AG09309 (cell line): ENCODE measurements at regions not wholly inside any gene's neighbourhood (a gene's known extent, or its start where the extent isn't known, plus 50 kb on each side); places are given as distances from the start of the nearest gene placed in this dataset.
"Not testable (repeated sequence)": the region's sequence is repeated elsewhere in the genome, so short reads cannot be mapped to it uniquely, and the experiment has no call there.

Source experiments
- DNase-seq: peaks from one replicate; pipeline ENCODE4 v3.0.0-alpha.2; 2010; ENCODE audit warnings: low read depth
- H3K4me3 ChIP-seq: 2 replicates; pipeline ENCODE4 v1.5.1; 2011; ENCODE audit warnings: mild to moderate bottlenecking, low read depth, low read length, moderate library complexity; ENCODE audit not compliant: control insufficient read depth
- TF ChIP-seq, protein P1 (sequence below): IDR thresholded peaks from 2 replicates; pipeline ENCODE4 v1.5.1; 2011; ENCODE audit warnings: mild to moderate bottlenecking, low read depth, low read length, inconsistent platforms; ENCODE audit not compliant: insufficient read depth, control insufficient read depth; ENCODE audit errors: missing control alignments

DNA sequence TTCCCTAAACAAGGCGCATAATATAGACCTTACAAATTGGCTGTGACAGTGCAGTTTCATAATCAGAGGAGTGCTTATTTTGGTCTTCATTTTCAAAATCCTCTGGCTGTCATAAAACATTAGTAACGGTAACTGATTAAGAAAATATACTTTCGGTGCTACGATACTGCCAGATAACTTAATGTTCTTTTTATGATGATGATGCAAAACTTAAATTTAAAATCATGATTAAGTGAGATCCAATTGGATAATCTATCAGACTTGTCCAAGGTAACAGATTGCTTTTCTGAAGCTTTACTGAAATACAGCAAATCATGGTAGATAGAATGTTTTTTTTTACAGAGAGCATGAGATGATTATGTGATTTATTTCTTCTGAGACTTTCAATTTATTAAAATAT is 364.2 kb upstream of the CNTN3 start:
- no peak for DNase-seq
- no peak overlapping the region for H3K4me3 ChIP-seq
- TF ChIP-seq, protein P1, sequence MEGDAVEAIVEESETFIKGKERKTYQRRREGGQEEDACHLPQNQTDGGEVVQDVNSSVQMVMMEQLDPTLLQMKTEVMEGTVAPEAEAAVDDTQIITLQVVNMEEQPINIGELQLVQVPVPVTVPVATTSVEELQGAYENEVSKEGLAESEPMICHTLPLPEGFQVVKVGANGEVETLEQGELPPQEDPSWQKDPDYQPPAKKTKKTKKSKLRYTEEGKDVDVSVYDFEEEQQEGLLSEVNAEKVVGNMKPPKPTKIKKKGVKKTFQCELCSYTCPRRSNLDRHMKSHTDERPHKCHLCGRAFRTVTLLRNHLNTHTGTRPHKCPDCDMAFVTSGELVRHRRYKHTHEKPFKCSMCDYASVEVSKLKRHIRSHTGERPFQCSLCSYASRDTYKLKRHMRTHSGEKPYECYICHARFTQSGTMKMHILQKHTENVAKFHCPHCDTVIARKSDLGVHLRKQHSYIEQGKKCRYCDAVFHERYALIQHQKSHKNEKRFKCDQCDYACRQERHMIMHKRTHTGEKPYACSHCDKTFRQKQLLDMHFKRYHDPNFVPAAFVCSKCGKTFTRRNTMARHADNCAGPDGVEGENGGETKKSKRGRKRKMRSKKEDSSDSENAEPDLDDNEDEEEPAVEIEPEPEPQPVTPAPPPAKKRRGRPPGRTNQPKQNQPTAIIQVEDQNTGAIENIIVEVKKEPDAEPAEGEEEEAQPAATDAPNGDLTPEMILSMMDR = no peak

DNA sequence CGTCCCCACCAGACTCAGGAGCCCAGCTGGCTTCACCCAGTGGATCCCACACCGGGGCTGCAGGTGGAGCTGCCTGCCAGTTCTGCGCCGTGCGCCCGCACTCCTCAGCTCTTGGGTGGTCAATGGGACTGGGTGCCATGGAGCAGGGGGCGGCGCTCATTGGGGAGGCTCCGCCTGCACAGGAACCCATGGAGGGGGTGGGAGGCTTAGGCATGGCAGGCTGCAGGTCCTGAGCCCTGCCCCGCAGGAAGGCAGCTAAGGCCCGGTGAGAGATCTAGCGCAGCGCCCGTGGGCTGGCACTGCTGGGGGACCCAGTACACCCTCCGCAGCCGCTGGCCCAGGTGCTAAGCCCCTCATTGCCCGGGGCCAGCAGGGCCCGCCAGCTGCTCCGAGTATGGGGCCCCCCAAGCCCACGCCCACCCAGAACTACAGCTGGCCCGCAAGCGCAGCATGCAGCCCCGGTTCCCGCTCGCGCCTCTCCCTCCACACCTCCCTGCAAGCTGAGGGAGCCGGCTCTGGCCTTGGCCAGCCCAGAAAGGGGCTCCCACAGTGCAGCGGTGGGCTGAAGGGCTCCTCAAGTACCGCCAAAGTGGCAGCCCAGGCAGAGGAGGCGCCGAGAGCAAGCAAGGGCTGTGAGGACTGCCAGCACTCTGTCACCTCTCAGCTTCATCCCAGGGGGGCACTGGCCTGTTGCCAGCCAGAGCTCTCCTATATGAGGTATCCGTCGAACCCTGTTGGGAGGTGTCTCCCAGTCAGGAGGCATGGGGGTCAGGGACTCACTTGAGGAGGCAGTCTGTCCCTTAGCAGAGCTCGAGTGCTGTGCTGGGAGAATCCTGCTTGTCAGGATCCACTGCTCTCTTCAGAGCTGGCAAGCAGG is 370.8 kb upstream of the CNTN3 start:
- DNase-seq, H3K4me3 ChIP-seq: not testable (repeated sequence)

- TF ChIP-seq, protein P1 = no peak
- no peak overlapping the region for H3K4me3 ChIP-seq
- DNase-seq = no peak
These were observed 373.6 kb upstream of the CNTN3 start for GRCh38 chr3:74988095-74988494.

DNA sequence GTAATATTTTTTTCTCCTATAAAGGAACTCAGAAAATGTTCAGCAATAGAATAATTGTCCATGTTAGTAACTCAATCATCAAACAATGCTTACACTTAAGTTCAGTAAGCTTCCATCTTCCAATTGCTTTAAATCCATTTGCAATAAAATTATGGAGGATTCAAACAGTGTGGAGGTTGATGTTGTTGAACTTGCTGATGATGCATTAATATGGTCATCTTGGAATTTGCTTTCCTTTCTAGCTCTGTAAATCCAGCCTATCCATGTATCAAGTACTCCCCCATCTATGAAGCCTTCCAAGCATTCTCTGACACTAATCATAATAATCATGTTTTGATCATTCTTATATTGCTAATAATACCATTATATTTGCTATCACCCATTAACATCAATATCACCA is 378.4 kb upstream of the CNTN3 start:
- no peak overlapping the region for H3K4me3 ChIP-seq
- DNase-seq = no peak
- TF ChIP-seq, protein P1 = no peak

DNA sequence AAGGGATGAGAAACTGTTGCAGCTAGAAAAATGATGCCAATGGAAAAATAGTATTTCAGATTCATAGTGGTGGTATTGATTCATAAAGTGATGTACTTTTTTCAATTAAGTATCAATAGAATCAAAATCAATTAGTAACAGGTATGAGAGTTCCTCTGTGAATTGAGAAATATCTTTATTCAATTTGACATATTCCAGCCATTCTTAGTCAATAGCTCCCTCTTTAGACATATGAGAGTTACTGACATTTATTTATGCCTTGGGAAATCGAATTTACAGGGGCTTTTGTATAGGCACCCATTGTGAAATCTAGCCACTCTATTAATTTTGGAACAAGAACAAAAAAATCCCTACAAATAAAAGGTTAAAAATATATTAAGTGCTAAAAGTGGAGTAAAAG is 386.9 kb upstream of the CNTN3 start:
- no peak for DNase-seq

GRCh38 chr3:75012791-75013331 is 398.4 kb upstream of the CNTN3 start:
- TF ChIP-seq, protein P1 = no peak
- no peak for DNase-seq
- H3K4me3 ChIP-seq = no peak overlapping the region

More for the DNA sequence above, 386.9 kb upstream of the CNTN3 start:
- H3K4me3 ChIP-seq = no peak overlapping the region
- TF ChIP-seq, protein P1 = peak; percentile 28

- DNase-seq = no peak
- H3K4me3 ChIP-seq = no peak overlapping the region
- TF ChIP-seq, protein P1 = no peak
These were observed 399.5 kb upstream of the CNTN3 start for GRCh38 chr3:75014008-75014407.
